ENCODE measurements at regions not wholly inside any gene's neighbourhood (a gene's known extent, or its start where the extent isn't known, plus 50 kb on each side); places are given as distances from the start of the nearest gene placed in this dataset.

- no peak for DNase-seq
These were observed 72.4 kb upstream of the IFNAR2 start for GRCh38 chr21:33157303-33157702.

GRCh38 chr21:33158654-33159053 is 71.1 kb upstream of the IFNAR2 start:
- no peak for DNase-seq

- peak; percentile 75 for DNase-seq
These were observed 67.2 kb upstream of the IFNAR2 start for GRCh38 chr21:33162436-33162951.

- no peak for DNase-seq
These were observed 60.9 kb upstream of the IFNAR2 start for GRCh38 chr21:33168886-33169285.

- DNase-seq, result no peak
These were observed 60.4 kb upstream of the IFNAR2 start for GRCh38 chr21:33169359-33169758.

- no peak for DNase-seq
These were observed 58.0 kb upstream of the IFNAR2 start for GRCh38 chr21:33171616-33172169.

GRCh38 chr21:33174756-33175155 is 55.0 kb upstream of the IFNAR2 start:
- DNase-seq, result no peak

All from left hindlimb (tissue), 1 donor.